ENCODE measurements at regions not wholly inside any gene's neighbourhood (a gene's known extent, or its start where the extent isn't known, plus 50 kb on each side); places are given as distances from the start of the nearest gene placed in this dataset.

DNA sequence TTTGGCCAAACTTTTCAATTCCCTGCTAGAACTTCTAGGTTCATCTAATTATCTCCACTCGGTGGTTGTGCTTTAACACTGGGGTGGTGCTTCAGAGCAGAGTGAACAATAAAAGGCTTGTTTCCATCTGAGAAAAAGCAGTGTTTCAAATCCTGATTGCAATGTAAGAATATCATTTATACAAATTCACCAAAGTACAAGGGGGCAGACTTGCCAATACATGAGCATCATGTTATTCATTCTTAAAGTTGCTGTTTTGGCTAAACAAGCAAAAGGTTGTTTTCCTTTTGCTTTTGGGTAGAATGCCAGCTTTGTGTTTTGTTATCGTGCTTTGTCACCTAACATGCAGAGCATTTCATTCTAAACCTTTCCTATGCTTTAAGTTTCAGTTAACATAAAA lies 78.5 kb upstream of the UBAC2 start:
- Mint-ChIP-seq H3K27ac (no peak overlapping the region), H3K4me3 (no peak overlapping the region), H3K36me3 (ENCODE audit: insufficient read depth in 1 of 3, low read depth in 3 of 3) (peaks cover 0 to 11% (median 4%) of the 10 kb centered on the region in 3 experiments; a peak in 4 of 7 replicates), H3K4me1 (peaks cover 33 to 34% of the 10 kb centered on the region in 2 experiments), H3K9me3 (peaks cover 7 to 11% of the 10 kb centered on the region in 2 experiments), H3K27me3 (ENCODE audit: low read depth) (peaks cover 43% of the 10 kb centered on the region)
- Histone ChIP-seq H3K4me1 (ENCODE audit: insufficient read depth, low read length) (peaks cover 4% of the 10 kb centered on the region; the same call in 1 of the 2 replicates), H2AK5ac (ENCODE audit: insufficient read length, low read length) (no peak overlapping the region), H3T11ph (ENCODE audit: low read length) (no peak overlapping the region), H4K91ac (ENCODE audit: insufficient read length, low read depth, low read length) (no peak overlapping the region), H3K9ac (ENCODE audit: extremely low read depth, insufficient read length, low read length) (no peak overlapping the region), H4K5ac (ENCODE audit: insufficient read length, low read depth, low read length) (no peak overlapping the region), H2BK5ac (ENCODE audit: insufficient read length, low read length) (no peak overlapping the region), H3K18ac (ENCODE audit: insufficient read length, low read depth, low read length) (no peak overlapping the region), H3K4me2 (ENCODE audit: insufficient read depth, insufficient read length, low read length) (no peak overlapping the region), H4K8ac (replicated peaks; ENCODE audit: insufficient read length, low read depth, low read length) (no peak overlapping the region), H2BK120ac (ENCODE audit: low read depth, low read length, poor library complexity, severe bottlenecking) (no peak overlapping the region), H2AFZ (ENCODE audit: low read length) (no peak overlapping the region), H3K79me2 (ENCODE audit: insufficient read depth, low read length) (no peaks in the 10 kb centered on the region), H3K56ac (ENCODE audit: insufficient read length, low read depth, low read length) (no peak overlapping the region), H3K4ac (ENCODE audit: low read depth, low read length) (no peak overlapping the region), H4K20me1 (ENCODE audit: control insufficient read depth, insufficient read depth, insufficient read length) (no peaks in the 10 kb centered on the region), H2BK20ac (ENCODE audit: low read depth, low read length, poor library complexity, severe bottlenecking) (no peak overlapping the region), H3K23ac (ENCODE audit: insufficient read length, low read depth, low read length) (no peak overlapping the region), H3K9me3 (ENCODE audit: control insufficient read depth, low read depth, low read length) (no peaks in the 10 kb centered on the region), H3K27ac (ENCODE audit: insufficient read length, low read depth, low read length) (no peak overlapping the region), H3K23me2 (ENCODE audit: insufficient read length, low read depth, low read length, poor library complexity, severe bottlenecking) (no peaks in the 10 kb centered on the region), H3K27me3 (ENCODE audit: insufficient read depth, low read length) (no peaks in the 10 kb centered on the region; the same call in 1 of the 2 replicates), H2BK15ac (ENCODE audit: low read depth, low read length) (no peak overlapping the region), H2BK12ac (ENCODE audit: insufficient read length, low read depth, low read length) (no peak overlapping the region), H3K14ac (ENCODE audit: insufficient read depth, low read length) (no peak overlapping the region), H3K79me1 (ENCODE audit: insufficient read depth, low read depth, low read length, poor library complexity, severe bottlenecking) (no peaks in the 10 kb centered on the region)
- DNase-seq: no peak
- WGBS (ENCODE audit: extremely low coverage, insufficient read length, low lambda C conversion rate): no CpG with 5 or more reads among the region's 2 CpGs
- TF ChIP-seq, protein P1, sequence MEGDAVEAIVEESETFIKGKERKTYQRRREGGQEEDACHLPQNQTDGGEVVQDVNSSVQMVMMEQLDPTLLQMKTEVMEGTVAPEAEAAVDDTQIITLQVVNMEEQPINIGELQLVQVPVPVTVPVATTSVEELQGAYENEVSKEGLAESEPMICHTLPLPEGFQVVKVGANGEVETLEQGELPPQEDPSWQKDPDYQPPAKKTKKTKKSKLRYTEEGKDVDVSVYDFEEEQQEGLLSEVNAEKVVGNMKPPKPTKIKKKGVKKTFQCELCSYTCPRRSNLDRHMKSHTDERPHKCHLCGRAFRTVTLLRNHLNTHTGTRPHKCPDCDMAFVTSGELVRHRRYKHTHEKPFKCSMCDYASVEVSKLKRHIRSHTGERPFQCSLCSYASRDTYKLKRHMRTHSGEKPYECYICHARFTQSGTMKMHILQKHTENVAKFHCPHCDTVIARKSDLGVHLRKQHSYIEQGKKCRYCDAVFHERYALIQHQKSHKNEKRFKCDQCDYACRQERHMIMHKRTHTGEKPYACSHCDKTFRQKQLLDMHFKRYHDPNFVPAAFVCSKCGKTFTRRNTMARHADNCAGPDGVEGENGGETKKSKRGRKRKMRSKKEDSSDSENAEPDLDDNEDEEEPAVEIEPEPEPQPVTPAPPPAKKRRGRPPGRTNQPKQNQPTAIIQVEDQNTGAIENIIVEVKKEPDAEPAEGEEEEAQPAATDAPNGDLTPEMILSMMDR (conservative IDR thresholded peaks at IDR 0.05): no peak
